ENCODE measurements at regions not wholly inside any gene's neighbourhood (a gene's known extent, or its start where the extent isn't known, plus 50 kb on each side); places are given as distances from the start of the nearest gene placed in this dataset.

DNA sequence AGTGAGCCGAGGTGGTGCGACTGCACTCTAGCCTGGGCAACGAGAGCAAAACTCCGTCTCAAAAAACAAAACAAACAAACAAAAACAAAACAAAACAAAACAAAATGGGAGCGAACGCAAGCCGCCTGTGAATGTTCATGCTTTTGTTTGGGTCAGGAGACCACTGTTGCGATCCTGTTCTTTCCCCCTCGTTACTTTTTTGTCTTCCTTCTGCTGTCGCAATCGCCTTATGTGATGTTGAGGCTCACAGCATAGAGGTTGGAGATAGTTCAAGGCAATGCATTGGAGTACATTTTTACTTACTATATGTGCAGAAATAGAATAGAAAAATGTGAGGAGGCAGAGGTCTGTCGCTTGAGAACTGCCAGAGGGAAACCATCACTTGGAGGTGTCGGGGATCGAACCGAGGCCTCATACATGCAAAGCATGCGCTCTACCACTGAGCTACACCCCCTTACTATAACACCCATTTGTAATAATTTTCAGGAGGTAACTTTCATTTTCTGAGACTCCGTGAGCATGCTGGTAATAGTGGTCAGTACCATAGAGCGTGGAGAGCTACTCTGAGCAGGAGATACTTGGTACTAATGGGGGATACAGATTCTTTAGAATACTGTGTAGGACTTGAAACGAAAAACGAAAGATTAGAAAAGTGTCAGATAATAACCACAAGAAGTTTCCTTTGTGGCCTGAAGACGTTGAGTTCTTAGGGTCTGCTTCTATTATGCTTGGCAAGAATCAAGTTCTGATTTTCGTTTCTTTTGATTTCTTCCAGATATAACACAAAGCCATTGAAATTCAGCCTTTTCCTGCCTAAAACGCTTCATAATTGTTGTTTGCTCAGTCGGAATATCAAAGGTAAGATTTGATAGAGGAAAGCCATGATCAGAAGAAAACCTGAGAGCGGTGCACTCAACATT, 121.1 kb downstream of the TRIM27 start:
- Histone ChIP-seq H3K27ac (no peak overlapping the region), H3K9me3 (no peaks in the 10 kb centered on the region), H3K4me3 (no peak overlapping the region), H3K36me3 (no peaks in the 10 kb centered on the region), H3K4me1 (no peaks in the 10 kb centered on the region), H3K27me3 (no peaks in the 10 kb centered on the region)
- intact Hi-C loops (cut with DNase I), result no loop called here
- no peak for DNase-seq (ENCODE audit: extremely low spot score in 2 of 2)
- no peak for TF ChIP-seq POLR2A (IDR thresholded peaks at IDR 0.05)
- TF ChIP-seq POLR2AphosphoS5 (IDR thresholded peaks at IDR 0.05; ENCODE audit: insufficient read depth in 1 of 2, low read depth in 1 of 2), result no peak
- TF ChIP-seq, protein P1, sequence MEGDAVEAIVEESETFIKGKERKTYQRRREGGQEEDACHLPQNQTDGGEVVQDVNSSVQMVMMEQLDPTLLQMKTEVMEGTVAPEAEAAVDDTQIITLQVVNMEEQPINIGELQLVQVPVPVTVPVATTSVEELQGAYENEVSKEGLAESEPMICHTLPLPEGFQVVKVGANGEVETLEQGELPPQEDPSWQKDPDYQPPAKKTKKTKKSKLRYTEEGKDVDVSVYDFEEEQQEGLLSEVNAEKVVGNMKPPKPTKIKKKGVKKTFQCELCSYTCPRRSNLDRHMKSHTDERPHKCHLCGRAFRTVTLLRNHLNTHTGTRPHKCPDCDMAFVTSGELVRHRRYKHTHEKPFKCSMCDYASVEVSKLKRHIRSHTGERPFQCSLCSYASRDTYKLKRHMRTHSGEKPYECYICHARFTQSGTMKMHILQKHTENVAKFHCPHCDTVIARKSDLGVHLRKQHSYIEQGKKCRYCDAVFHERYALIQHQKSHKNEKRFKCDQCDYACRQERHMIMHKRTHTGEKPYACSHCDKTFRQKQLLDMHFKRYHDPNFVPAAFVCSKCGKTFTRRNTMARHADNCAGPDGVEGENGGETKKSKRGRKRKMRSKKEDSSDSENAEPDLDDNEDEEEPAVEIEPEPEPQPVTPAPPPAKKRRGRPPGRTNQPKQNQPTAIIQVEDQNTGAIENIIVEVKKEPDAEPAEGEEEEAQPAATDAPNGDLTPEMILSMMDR (IDR thresholded peaks at IDR 0.05), result no peak

- no peaks in the 10 kb centered on the region for H3K27me3 ChIP-seq
- no peak overlapping the region for H3K4me3 ChIP-seq
- no peaks in the 10 kb centered on the region for H3K9me3 ChIP-seq
- H3K4me1 ChIP-seq, result no peaks in the 10 kb centered on the region
- H3K27ac ChIP-seq, result no peak overlapping the region
- no peaks in the 10 kb centered on the region for H3K36me3 ChIP-seq
- intact Hi-C loops (cut with DNase I), result no loop called here
- TF ChIP-seq POLR2AphosphoS5 (IDR thresholded peaks at IDR 0.05; ENCODE audit: insufficient read depth in 1 of 2, low read depth in 1 of 2) (no peak), POLR2A (IDR thresholded peaks at IDR 0.05) (no peak)
- TF ChIP-seq, protein P1 (IDR thresholded peaks at IDR 0.05), result no peak
- no peak for DNase-seq (ENCODE audit: extremely low spot score in 2 of 2)
These were observed 120.5 kb downstream of the TRIM27 start for GRCh38 chr6:28803337-28803709.

GRCh38 chr6:28807682-28808280, 116.0 kb downstream of the TRIM27 start:
- Histone ChIP-seq H3K36me3 (no peaks in the 10 kb centered on the region), H3K27ac (no peak overlapping the region), H3K4me1 (no peaks in the 10 kb centered on the region), H3K4me3 (no peak overlapping the region), H3K9me3 (no peaks in the 10 kb centered on the region), H3K27me3 (peaks cover 7% of the 10 kb centered on the region)
- no peak for DNase-seq (ENCODE audit: extremely low spot score in 2 of 2)
- intact Hi-C loops (cut with DNase I), result loop anchor here (5.0 kb wide), 1 partner anchor 560 kb away; the partner anchor contains the start of gene OR5V1
- no peak for TF ChIP-seq POLR2A (IDR thresholded peaks at IDR 0.05)
- TF ChIP-seq, protein P1 (IDR thresholded peaks at IDR 0.05), result no peak
- TF ChIP-seq POLR2AphosphoS5 (IDR thresholded peaks at IDR 0.05; ENCODE audit: insufficient read depth in 1 of 2, low read depth in 1 of 2), result no peak

DNA sequence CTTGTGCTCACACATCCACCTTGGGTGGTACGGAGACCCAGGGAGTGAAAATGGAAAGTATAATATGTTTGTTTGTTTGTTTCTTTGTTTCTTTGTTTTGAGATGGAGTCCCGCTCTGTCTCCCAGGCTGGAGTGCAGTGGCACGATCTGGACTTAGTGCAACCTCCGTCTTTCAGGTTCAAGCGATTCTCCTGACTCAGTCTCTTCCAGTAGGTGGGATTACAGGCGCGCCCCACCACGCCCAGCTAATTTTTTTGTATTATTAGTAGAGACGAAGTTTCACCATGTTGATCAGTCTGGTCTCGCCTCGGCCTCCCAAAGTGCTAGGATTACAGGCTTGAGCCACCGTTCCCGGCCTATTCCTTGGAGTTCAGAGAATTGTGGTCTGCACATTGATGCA, 115.4 kb downstream of the TRIM27 start:
- no peaks in the 10 kb centered on the region for H3K36me3 ChIP-seq
- no peaks in the 10 kb centered on the region for H3K4me1 ChIP-seq
- no peaks in the 10 kb centered on the region for H3K9me3 ChIP-seq
- TF ChIP-seq, protein P1 (IDR thresholded peaks at IDR 0.05), result no peak
- TF ChIP-seq POLR2AphosphoS5 (IDR thresholded peaks at IDR 0.05; ENCODE audit: insufficient read depth in 1 of 2, low read depth in 1 of 2) (no peak), POLR2A (IDR thresholded peaks at IDR 0.05) (no peak)
- H3K27ac ChIP-seq, result no peak overlapping the region
- intact Hi-C loops (cut with DNase I), result loop anchor here (5.0 kb wide), 1 partner anchor 559 kb away; the partner anchor contains the start of gene OR5V1
- H3K4me3 ChIP-seq, result no peak overlapping the region
- H3K27me3 ChIP-seq, result peaks cover 7% of the 10 kb centered on the region
- no peak for DNase-seq (ENCODE audit: extremely low spot score in 2 of 2)
